HUES6 (cell line): ENCODE measurements at regions not wholly inside any gene's neighbourhood (a gene's known extent, or its start where the extent isn't known, plus 50 kb on each side); places are given as distances from the start of the nearest gene placed in this dataset.
"Not testable (repeated sequence)": the region's sequence is repeated elsewhere in the genome, so short reads cannot be mapped to it uniquely, and the experiment has no call there.

Experiments used
- H3K27ac ChIP-seq: 2 replicates; pipeline ENCODE4 v1.7.0; 2013; ENCODE audit warnings: low read depth, mild to moderate bottlenecking, low read length, inconsistent platforms
- H3K27me3 ChIP-seq: 2 replicates; pipeline ENCODE4 v1.6.1; 2013; ENCODE audit warnings: low read length; ENCODE audit not compliant: control insufficient read depth, insufficient read depth
- H3K36me3 ChIP-seq: 2 replicates; pipeline ENCODE4 v1.6.1; 2013; ENCODE audit warnings: low read length; ENCODE audit not compliant: control insufficient read depth, insufficient read depth
- H3K4me1 ChIP-seq: 2 replicates; pipeline ENCODE4 v1.6.1; 2013; ENCODE audit warnings: low read length; ENCODE audit not compliant: control insufficient read depth, insufficient read depth
- H3K4me3 ChIP-seq: 2 replicates; pipeline ENCODE4 v1.5.1; 2013; ENCODE audit warnings: low read depth, low read length
- H3K9ac ChIP-seq: one replicate; pipeline ENCODE4 v1.6.1; 2013; ENCODE audit warnings: mild to moderate bottlenecking, low read length
- H3K9me3 ChIP-seq: 2 replicates; pipeline ENCODE4 v1.6.1; 2013; ENCODE audit warnings: low read depth, low read length; ENCODE audit not compliant: control insufficient read depth, insufficient read depth

GRCh38 chr3:144023543-144023942 lies 51.9 kb downstream of the DIPK2A start:
- not testable (repeated sequence) for H3K9me3 ChIP-seq, H3K36me3 ChIP-seq, H3K4me3 ChIP-seq, H3K9ac ChIP-seq, H3K4me1 ChIP-seq, H3K27me3 ChIP-seq, H3K27ac ChIP-seq

DNA sequence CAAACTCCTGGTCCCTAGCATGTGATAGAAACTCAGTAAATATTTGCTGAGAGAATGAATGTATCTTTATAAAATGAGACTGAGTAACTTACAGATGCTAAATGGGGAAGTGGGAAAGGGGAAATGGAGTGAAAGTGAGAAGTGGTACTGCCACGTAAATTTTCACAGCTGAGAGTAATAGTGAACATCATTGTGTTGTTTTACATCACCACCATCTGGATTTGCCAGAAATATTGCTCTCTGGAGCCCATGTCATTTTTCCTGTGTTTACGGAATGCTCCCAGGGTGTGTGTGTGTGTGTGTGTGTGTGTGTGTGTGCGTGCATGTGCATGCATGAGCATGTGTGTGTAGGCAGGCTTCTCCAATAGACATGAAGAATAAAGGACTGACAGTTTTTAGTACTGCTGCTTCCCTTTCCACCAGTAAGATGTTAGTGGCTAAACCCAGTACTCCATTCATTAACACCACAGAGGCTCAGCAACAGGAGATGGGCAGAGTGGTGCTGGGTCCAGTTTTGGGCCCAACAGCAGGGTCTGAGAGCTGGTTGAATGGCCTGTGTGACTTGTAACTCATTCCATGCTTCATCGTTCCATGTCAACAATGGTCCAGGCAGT lies 57.3 kb downstream of the DIPK2A start:
- peaks cover 5% of the 10 kb centered on the region; the same call in 1 of the 2 replicates for H3K4me1 ChIP-seq

DNA sequence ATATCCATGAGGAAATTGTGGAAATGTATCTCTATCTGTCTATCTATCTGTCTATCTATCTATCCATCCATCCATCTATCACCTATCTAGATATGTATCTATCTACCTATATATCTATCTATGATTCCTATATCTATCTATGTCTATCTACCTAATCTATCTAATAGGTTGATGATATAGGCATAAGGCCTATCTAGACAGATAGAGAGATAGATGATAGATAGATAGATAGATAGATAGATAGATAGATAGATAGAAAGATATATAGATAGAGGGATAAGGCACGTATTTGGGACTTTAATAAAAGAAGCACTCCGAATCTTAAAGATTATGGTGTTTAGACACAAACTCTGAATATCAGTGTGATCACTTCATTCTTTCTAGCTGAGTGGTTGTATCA lies 58.1 kb downstream of the DIPK2A start:
- H3K27ac ChIP-seq, result no peak overlapping the region
- no peak overlapping the region for H3K4me3 ChIP-seq
- no peaks in the 10 kb centered on the region for H3K9me3 ChIP-seq
- H3K9ac ChIP-seq, result no peak overlapping the region
- no peaks in the 10 kb centered on the region for H3K36me3 ChIP-seq
- H3K27me3 ChIP-seq, result no peaks in the 10 kb centered on the region
- H3K4me1 ChIP-seq, result peaks cover 5% of the 10 kb centered on the region; the same call in 1 of the 2 replicates

More for the DNA sequence above, 57.3 kb downstream of the DIPK2A start:
- no peak overlapping the region for H3K27ac ChIP-seq
- H3K4me3 ChIP-seq, result no peak overlapping the region
- no peaks in the 10 kb centered on the region for H3K27me3 ChIP-seq
- no peaks in the 10 kb centered on the region for H3K36me3 ChIP-seq
- no peak overlapping the region for H3K9ac ChIP-seq
- no peaks in the 10 kb centered on the region for H3K9me3 ChIP-seq

DNA sequence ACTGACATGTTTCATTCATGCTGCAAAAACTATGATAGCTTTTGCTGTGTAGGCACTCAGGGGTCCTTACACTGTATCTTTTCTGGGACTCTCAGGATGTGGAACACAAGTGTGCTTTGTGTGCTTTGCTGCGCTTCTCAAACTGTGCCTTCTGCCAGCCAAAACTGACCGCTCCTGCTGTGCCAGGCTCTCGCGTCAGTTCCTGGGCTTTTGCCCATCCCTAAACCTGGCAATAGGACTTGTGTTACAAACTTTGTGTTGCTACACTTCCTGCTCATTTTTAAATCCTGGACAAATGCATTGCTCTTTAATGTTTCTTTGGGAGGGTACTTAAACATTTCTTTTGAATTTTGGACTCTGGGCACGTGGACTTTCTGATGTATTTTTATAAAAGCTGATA lies 60.3 kb downstream of the DIPK2A start:
- H3K4me1 ChIP-seq, result peaks cover 5% of the 10 kb centered on the region; the same call in 1 of the 2 replicates
- H3K27me3 ChIP-seq, result no peaks in the 10 kb centered on the region
- H3K27ac ChIP-seq, result no peak overlapping the region

DNA sequence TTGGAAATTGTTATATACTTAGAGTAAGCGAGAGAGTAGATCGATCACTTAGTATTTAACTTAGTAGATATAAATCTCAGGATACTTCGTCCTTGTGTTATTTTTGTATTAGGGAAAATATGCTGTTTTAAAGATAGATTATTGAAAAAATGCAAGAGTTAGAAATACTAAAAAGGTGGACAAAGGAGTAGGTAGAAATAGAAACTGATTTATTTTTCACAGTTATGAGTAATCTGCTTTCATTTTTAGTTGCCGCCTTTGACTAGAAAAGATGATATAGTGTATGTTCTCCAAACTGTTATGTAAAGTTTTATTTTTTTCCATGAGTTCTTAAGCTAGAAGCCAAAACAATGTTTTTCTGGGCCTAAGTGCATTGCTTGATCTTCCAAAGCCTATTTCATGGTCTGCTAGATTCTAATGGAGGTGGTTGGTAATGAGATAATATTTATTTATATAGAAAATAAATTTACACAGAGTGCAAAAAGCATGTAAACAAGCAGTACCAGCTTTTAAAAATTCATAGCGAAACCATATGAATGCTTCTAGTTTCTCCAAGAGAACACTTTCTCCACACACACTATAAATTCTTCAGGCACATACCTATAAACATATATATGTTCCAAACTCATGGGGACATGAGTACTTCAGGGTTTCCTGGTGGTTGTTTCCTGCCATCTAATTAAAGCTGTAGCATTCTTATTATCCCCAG lies 61.1 kb downstream of the DIPK2A start:
- Histone ChIP-seq H3K27me3 (no peaks in the 10 kb centered on the region), H3K4me1 (peaks cover 5% of the 10 kb centered on the region; the same call in 1 of the 2 replicates), H3K27ac (no peak overlapping the region), H3K9me3 (no peaks in the 10 kb centered on the region), H3K36me3 (no peaks in the 10 kb centered on the region), H3K9ac (no peak overlapping the region), H3K4me3 (no peak overlapping the region)

More for the DNA sequence above, 60.3 kb downstream of the DIPK2A start:
- Histone ChIP-seq H3K9ac (no peak overlapping the region), H3K4me3 (no peak overlapping the region), H3K9me3 (no peaks in the 10 kb centered on the region), H3K36me3 (no peaks in the 10 kb centered on the region)

DNA sequence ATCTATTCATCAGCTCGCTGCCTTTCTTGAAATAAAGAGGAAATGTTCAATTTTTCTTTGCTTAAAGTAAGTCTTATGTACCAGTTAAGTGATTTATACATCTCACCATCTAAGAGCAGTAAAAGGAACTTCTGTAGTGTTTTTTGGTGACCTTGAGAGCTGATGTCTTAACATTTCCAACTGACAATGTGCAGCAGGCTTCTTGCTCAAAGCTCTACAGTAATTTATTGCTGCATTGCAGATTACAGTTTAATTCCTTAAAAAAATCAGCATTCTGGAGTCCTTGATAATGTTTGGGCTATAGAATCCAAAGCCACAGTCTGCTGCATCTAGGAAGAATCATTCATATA lies 61.6 kb downstream of the DIPK2A start:
- no peaks in the 10 kb centered on the region for H3K36me3 ChIP-seq
- H3K4me1 ChIP-seq, result peaks cover 5% of the 10 kb centered on the region; the same call in 1 of the 2 replicates
- H3K9me3 ChIP-seq, result no peaks in the 10 kb centered on the region
- no peaks in the 10 kb centered on the region for H3K27me3 ChIP-seq
- no peak overlapping the region for H3K4me3 ChIP-seq
- H3K27ac ChIP-seq, result no peak overlapping the region
- H3K9ac ChIP-seq, result no peak overlapping the region

DNA sequence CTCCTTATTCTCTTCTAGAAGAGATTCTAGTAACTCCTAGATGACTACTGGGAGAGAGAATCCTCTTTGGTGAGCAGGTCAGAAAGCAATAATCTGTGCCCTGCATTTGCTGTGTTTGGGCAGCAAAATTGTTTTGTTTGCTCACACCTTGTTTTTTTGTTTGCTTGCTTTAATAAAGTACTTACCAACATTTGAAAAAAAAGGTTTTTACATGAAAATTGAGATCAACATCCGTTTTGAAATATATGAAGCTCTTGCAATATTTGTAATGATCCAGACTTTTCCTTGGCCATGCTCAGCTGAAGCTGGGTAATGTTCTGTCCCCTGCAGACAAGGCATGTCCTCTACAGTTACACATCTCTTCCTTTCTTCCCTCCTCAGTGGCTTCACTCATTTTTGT lies 62.2 kb downstream of the DIPK2A start:
- no peak overlapping the region for H3K4me3 ChIP-seq
- no peak overlapping the region for H3K27ac ChIP-seq
- peaks cover 5% of the 10 kb centered on the region; the same call in 1 of the 2 replicates for H3K4me1 ChIP-seq
- no peaks in the 10 kb centered on the region for H3K27me3 ChIP-seq
- no peaks in the 10 kb centered on the region for H3K36me3 ChIP-seq
- no peak overlapping the region for H3K9ac ChIP-seq
- no peaks in the 10 kb centered on the region for H3K9me3 ChIP-seq

DNA sequence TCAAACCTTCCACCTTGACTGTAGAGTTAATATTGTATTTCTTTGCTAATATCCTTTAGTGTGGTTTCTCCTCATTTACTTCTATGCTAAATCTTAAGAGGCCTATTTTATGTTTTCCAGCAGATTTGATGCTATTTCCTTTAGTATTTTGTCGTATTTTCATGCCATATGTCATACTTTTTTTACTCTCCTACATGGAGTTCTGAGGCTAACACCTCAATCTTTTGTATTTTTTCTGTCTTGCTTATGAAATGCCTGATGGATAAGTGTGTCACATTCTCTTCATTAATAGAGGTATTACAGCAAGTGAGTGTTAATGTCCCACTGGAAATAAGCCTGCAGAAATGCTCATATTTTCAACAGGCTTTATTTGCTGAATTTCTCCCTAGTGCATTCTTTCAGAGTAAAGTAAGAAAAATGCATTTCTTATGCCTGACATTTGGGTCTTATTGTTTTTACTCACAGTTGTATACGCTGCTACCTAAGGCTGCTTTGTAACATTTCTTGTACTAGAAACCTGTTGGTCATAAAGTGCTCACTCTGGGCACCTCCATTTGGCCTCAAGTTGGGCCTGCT lies 63.2 kb downstream of the DIPK2A start:
- Histone ChIP-seq H3K36me3 (no peaks in the 10 kb centered on the region), H3K9ac (no peak overlapping the region), H3K9me3 (no peaks in the 10 kb centered on the region), H3K4me3 (no peak overlapping the region), H3K4me1 (peaks cover 5% of the 10 kb centered on the region; the same call in 1 of the 2 replicates), H3K27ac (no peak overlapping the region), H3K27me3 (no peaks in the 10 kb centered on the region)

GRCh38 chr3:144036498-144036897 lies 64.9 kb downstream of the DIPK2A start:
- Histone ChIP-seq H3K4me3 (no peak overlapping the region), H3K9ac (no peak overlapping the region), H3K9me3 (no peaks in the 10 kb centered on the region), H3K4me1 (no peaks in the 10 kb centered on the region; the same call in 1 of the 2 replicates), H3K27me3 (no peaks in the 10 kb centered on the region), H3K27ac (no peak overlapping the region), H3K36me3 (no peaks in the 10 kb centered on the region)

GRCh38 chr3:144039661-144040060 lies 68.0 kb downstream of the DIPK2A start:
- Histone ChIP-seq H3K4me3 (no peak overlapping the region), H3K27me3 (no peaks in the 10 kb centered on the region), H3K4me1 (no peaks in the 10 kb centered on the region), H3K9ac (no peak overlapping the region), H3K9me3 (no peaks in the 10 kb centered on the region), H3K27ac (no peak overlapping the region), H3K36me3 (no peaks in the 10 kb centered on the region)

DNA sequence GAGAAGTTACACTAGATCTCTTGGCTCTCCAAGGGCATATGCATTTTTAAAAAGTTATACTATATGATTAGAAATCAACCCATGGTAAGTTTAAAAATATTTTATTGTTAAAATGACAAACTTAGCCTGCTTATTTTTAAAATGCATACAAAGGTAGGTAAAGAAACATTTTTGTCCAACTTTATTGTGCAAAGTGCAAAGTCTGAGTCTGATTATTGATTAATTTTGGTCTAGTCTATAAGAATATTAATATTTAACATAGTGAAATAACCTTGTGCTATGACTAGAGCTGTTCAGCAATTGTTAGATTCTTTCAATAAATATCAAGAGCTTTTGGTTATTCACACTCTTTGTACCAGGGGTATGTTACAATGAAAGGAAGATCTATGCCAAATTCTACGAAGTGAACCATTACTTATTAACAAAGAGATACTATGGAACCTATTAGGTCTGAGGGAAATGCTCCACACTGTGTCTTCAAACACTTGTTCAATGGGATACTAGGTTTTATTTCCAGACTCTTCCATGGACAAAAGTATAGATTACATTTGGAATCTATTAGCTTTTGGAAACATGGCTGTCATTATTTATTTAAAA lies 70.4 kb downstream of the DIPK2A start:
- Histone ChIP-seq H3K36me3 (no peaks in the 10 kb centered on the region), H3K27ac (no peak overlapping the region)

More for the DNA sequence above, 70.4 kb downstream of the DIPK2A start:
- no peaks in the 10 kb centered on the region for H3K4me1 ChIP-seq
- H3K4me3 ChIP-seq, result no peak overlapping the region
- H3K9ac ChIP-seq, result no peak overlapping the region
- no peaks in the 10 kb centered on the region for H3K9me3 ChIP-seq
- no peaks in the 10 kb centered on the region for H3K27me3 ChIP-seq
